Upper lobe of left lung (tissue), 4 donors: ENCODE measurements at regions not wholly inside any gene's neighbourhood (a gene's known extent, or its start where the extent isn't known, plus 50 kb on each side); places are given as distances from the start of the nearest gene placed in this dataset.

ENCODE experiments used
- CTCF ChIP-seq, 6 experiments: fragments of 450-650 bp in 4 of 6; fragments of 200-600 bp in 2 of 6; sonication (generic) in 2 of 6; IDR thresholded peaks; one replicate each; pipeline ENCODE4 v1.5.1; 2016 to 2019; ENCODE audit warnings: antibody characterized with exemption in 6 of 6
- POLR2A ChIP-seq, 4 donors: fragments of 450-650 bp; IDR thresholded peaks; one replicate each; pipeline ENCODE4 v1.5.1; 2016 to 2017; ENCODE audit warnings: antibody characterized with exemption in 4 of 4, mild to moderate bottlenecking in 2 of 4

- TF ChIP-seq CTCF (IDR thresholded peaks at IDR 0.05) (no peak), POLR2A (IDR thresholded peaks at IDR 0.05) (no peak)
These were observed 310.6 kb downstream of the PDCD6IP start for GRCh38 chr3:34109021-34109420.
